ENCODE measurements at regions not wholly inside any gene's neighbourhood (a gene's known extent, or its start where the extent isn't known, plus 50 kb on each side); places are given as distances from the start of the nearest gene placed in this dataset.

DNA sequence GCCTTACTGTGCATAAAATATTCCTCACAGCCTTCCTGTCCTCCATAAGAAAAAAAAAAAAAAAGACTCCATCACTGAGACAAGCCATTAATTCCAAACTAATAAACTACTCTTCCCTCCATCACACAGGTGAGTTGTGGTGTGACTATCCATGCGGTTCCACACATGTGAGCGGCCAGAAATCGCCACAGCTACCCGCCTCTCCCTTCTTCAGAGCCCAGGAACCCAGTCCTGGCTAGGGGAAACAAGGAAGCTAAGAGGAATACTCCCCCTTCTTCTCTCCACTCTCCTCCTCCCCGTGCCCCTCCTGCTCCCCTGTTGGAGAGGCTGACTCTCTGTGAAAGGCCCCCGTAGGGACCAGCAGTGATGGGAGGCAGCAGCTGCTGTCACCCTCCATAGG is 128.6 kb upstream of the ARID1B start:
- DNase-seq, result no peak

DNA sequence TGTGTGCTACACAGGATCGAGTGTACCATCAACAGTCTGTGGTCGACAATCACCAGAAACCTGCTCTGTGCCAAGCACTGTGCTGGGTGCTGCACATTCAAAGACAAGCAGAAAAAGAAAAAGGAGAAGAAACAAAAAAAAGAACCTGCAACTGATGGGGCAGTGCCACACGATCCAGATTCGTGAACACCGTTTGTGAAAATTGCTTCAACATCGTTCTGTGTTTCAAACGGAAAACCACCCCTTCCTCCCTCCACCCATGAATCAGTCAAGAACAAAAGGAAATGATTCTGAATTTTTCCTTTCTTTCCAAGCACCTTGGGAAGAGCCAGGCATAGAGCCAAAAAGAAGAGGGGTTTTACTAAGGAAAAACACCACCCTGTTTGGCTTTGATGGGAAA is 129.2 kb upstream of the ARID1B start:
- no peak for DNase-seq

DNA sequence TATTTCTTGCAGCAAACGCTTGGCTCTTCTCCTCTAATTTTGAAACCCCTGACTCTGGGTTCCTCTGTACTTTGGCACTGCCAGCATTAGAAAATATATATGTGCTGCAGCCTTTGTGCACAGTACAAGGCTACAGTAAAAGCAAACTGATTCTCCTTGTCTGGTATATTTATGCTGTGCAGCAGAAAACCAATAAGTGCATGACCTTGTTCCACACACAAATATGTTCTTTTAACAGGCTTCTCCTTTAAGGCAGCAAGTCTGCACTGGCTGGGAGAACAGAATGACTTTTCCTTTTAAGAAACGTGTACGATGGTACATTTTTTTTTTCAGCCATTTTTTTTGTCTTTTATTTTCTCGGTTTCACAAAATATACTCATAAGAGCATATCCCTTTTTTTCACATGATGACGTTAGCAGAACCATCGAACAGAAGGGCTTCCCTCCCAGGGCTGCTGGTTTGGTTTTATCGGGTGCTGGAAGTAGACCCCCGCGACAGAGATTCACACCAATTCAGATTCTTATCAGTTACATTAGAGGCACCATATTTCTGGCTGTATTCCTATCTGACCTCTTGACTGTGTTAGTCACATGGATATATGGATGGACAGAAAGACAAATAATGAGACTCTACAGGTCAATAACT is 129.9 kb upstream of the ARID1B start:
- DNase-seq, result no peak

DNA sequence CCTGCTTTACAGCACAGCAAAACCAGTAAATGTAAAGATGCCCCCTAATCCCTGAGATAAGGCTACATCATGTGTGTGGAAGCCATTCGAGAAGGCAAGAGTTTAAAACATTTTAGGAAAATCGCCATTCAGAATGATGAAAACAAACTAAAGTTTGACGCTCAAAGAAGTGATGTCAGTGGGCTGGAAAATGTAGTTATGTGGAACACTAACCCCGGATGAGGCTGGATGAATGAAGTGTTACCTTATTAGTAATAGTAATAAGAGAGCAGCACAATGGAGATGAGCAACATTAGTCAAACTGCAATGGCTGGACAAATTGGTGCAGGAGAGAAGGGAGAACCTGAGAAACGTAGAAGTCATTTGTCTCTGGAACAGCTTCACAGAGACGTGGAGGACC is 130.7 kb upstream of the ARID1B start:
- no peak for DNase-seq

DNA sequence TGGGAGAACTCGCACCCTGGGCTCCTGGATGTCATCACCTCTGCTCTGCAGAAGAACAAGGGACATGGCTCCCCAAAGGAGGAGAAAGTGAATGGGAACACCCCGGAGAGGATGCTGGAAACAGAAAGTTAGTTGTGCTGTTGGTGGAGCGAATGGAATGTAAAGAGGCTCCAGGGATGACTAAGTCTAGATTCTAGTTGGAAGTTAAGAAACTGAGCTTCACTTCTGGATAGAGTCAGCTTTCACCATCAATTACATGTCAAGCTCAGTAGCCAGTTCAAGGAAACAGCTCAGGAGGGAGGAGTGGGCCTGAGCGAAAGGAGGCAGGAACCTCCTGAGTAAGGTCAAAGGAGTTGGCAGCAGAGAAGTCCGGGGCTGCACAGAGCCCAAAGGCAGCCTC is 132.1 kb upstream of the ARID1B start:
- DNase-seq, result no peak

DNA sequence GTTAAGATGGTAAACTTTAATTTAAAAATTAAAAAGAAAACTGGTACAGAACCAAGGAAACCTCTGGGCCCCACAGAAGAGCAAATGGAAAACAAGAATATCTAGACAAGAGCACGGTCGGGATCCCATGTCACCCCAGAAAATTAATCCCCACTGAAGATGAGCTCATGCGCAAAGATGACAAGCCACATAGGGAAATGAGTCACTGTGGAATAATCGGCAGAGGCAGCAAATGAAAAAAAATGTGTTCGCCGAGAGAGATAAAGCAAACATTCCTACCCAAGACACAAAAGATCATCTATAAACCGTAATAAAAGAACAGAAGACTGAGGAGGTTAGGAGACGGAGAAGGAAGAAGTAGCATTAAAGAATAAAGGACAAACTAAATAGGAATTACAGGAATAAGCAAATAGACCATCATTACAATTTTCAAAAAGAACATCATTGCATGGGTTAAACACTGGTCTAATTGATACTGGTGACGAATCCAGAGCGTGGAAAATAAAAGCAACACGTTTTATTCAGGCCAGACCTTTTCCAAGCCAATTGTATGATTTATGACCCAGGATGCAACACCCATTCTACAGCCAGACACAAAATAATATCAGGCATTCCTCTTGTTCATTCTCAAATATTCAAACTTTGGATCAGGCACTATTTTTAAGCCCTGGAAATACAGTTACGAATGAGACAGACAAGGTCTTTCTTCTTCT is 138.0 kb upstream of the ARID1B start:
- no peak for DNase-seq

DNA sequence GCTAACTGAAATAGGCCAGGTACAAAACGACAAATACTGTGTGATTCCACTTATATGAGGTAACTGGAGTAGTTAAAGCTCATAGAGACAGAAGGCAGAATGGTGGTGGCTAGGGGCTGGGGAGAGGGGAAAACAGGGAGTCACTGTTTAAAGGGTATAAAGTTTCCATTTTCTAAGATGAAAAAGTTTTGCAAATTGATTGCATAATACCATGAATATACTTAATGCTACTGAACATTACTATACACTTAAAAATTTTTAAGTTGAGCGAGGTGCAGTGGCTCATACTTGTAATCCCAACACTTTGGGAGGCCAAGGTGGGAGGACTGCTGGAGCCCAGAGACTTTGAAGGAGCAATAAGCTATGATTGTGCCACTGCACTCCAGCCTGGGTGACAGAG is 138.6 kb upstream of the ARID1B start:
- DNase-seq, result no peak

DNA sequence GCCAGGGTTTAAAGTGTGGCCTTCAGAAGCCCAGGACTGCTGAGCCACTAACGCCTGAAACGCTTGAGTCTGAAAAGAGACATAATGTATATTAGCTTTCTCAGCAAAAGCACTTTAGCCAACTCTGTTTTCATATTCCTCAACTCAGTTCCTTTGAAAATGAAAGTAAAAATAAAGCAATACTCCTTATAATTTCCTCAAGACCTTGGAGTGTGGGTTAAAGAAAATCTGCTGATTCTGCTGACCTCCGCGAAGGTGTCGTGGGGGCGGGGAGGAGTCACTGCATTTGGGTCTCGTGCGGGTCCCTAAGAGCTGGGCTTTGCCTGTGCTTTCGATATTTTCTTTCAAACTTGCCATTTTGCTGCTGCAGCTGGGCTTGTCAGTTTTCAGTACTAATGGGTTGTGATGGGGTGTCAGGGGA is 142.2 kb upstream of the ARID1B start:
- peak; percentile 2 for DNase-seq

DNA sequence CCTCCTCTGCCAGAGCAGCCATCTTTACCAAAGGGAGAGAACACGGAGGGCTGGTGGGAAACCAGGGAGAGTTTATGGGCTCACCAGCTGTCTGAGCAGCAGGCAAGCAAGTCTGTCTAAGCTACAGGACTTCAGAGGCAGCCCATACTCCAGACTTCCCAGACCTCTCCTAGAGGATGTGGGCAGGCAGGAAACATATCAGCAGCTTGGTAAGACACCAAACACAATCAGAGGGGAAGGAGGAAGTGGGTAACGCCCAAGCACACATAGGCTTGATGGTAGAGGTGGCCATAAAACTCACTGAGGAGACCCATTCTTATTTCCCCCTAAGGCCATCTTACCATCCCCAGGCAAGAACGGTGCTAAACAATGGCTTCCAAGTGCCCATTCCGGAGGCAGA is 143.1 kb upstream of the ARID1B start:
- no peak for DNase-seq

DNA sequence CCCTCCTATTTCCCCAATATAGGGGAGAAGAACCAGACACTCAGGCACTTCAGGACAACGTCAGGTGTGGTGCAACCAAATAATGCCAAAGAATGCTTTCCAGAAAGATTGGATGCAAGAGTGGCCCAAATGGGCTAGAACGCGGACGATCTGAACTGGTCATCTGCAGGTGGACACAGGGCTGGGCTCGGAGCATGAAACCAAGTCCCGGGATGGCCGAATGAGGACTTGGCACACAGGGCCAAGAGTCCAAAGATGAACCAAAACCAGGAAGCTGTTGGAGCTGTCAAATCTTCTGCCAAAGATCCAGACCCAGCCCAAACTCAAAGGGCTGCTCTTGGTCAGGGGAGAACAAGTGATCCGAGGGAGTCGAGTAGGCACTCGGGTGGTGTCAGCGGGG is 143.9 kb upstream of the ARID1B start:
- no peak for DNase-seq

DNA sequence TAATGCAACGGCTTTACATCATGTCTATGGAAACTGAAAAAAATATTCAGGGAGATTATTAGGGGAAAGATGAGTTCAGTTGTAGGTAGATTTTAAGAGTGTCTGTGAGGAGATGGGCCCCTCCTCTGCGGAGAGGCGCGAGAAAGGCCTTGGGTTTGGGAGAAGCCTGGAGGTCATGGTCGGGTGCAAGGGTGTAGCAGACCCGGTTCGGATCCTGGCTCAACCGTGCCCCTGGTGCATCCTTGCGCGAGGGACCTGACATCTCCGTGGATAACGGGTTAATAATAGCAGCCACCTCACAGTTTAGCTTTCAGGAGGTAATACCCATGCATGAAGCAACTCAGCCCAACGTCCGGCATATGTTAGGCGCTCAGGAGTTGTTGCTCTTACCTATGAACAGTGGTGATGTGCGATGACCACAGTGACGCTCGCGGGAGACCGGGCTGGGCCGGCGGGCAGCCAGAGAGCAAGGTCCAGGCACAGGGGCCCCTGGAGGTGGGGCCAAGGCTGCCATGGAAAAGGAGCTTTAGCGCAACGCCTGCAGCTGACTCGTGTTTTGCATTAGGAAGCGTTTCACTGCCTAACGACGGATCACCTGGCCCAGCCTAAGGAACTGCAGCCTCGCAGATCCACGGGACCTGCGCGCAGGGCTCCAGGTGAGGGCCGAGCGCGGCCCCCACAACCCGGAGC is 146.4 kb upstream of the ARID1B start:
- no peak for DNase-seq

DNA sequence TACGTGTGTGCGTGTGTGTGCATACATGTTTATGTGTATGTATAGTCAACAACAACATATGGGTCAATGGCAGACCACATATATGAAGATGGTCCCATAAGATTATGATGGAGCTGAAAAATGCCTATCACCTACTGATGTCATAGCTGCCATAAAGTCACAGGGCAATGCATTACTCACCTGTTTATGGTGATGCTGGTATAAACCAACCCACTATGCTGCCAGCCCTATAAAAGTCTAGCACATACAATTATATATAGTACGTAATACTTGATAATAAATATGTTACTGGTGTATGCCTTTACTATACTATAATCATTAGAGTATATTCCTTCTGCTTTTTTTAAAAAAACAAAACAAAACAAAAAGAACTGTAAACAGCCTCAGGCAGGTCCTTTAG is 148.4 kb upstream of the ARID1B start:
- no peak for DNase-seq

DNA sequence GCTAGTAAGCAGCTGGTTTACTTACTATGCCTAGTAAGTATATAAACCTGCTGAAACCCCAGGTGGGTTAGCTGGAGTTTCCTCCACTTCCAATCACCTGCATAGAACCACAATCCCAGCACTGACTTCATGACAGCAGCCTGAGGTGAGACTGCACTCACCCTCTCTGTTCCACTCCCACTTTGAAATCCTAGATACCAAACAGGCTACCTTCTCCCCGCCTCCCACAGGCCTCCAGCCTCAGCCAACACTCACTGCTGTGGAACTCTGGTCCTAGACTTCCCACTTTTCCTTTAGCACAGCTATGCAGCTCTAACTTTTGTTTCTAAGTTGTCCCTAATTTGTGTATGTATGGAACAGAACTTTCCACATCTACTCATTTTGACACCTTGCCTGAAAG is 149.7 kb upstream of the ARID1B start:
- no peak for DNase-seq

DNA sequence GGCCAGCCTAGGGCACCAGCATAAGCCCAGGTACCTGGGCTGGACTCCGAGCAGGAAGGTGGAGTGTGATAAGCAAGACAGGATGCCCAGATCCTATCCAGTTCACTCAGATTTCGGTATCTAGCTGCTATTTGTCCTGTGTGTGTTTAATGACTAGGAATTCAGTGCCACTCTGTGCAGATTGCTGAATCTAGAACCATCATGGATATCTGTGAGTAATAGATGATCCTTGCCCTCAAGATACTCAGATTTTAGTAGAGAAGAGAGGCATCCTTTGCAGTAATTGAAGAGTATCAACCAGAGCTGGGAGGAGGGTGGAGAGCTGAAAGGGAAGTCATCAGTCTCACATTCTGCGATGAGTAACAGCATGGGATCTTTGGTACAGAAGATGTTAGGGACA is 155.0 kb upstream of the ARID1B start:
- no peak for DNase-seq

DNA sequence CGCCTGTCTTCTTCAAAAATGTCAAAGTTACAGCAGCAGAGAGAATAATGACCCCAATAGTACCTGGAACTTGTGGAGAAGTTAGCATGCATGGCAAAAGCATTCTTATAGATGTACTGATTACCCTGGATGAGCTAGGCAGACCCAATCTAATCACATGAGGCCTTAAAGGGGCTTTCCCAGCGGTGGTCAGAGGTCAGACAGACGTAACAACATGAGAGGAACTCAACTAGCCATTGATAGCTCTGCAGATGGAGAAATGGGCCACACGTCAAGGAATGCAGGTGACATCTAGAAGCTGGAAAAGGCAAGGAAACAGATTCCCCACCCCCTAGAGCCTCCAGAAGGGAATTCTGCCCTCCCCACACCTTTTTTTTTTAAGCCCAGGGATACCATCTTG is 156.8 kb upstream of the ARID1B start:
- no peak for DNase-seq

DNA sequence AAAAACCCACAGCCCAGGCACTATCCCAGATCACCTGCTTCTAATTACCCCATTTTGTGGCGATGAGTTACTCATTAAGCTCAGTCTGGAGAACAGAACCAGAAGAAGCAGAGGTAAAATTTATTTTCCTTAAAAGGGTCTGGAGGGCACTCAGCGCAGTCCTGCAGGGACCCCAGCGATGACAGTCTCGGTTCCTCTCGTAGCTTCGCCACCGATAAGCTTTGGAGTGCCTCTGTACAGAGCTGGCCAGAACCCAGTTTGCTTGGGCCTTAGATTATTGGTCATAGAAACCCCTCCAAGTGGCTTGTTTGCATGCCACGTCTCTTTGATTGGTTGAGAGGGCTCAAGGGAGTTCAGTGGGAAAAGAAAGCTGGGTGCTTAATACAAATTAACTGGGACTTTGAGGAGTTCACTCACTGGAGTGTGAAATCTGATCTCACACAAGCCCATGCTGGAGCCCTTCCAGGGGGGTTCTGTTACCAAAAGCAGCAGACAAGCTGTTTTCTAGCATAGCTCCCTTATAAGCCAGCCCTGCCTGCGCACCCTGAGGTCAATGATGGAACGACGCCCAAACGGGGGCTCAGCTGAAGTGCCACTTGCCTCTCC is 158.5 kb upstream of the ARID1B start:
- DNase-seq, result peak; percentile 18

DNA sequence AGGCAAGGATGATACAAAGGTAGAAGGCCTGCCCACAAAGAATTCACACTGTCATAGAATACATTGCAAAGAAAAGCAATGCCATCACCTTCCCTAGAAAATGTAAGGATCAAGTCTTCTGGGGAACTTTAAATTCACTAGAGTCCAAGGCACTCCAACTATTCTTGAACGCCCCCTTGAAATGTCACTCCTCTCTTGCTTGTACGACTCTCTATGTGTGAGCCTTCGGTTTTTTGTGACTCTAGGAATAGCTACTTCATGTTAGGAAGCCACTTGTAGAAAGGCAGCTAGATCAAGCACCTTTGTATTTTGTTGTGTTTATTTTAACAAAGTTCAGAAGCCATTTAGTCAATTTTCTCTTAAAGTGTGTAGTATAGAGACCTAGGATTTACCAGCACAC is 159.2 kb upstream of the ARID1B start:
- DNase-seq, result no peak

DNA sequence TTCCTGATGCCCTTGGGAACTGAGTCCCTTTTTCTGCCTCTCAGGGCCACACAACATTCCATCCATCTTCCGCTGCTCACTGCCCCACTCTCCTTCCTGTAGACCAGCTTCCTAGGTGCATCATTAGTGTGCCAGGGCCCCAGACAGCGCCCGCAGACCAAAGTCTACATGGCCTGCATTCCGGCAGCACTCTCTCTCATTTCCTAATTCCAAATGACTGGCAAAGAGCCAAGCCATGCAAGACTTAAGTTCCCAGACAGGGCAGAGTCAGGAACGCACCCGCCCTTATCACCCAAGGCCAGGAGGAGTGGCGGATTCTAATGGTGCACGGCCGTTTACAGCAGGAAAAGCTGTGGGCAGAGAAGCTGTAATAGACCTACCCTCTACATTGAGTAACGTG is 159.8 kb upstream of the ARID1B start:
- DNase-seq, result no peak

DNA sequence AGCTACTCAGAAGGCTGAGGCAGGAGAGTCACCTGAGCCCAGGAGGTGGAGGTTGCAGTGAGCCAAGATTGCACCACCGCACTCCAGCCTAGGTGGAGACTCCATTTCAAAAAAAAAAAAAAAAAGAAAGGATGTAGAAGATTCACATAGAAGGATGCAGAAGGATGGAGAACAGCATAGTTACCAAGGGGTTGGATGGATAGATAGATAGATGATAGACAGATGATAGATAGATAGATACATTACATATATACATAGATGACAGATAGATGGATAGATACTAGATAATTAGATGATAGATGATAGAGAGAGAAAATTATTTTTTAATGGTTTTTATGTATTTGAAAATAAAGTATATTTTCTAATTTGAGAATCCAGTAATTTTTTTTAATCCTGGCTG is 160.7 kb upstream of the ARID1B start:
- no peak for DNase-seq

DNA sequence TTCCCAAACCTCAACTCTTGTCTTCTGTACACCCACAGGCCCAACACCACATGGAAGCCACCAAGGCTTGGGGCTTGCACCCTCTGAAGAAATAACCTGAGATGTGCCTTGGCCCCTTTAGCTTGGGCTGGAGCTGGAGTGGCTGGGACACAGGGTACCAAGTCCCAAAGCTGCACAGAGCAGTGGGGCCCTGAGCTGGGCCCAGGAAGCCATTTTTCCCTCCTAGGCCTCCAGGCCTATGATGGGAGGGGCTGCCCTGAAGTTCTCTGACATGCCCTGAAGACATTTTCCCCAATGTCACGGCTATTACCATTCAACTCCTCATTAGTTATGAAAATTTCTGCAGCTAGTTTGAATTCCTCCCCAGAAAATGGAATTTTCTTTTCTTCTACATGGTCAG is 163.2 kb upstream of the ARID1B start:
- DNase-seq, result no peak

DNA sequence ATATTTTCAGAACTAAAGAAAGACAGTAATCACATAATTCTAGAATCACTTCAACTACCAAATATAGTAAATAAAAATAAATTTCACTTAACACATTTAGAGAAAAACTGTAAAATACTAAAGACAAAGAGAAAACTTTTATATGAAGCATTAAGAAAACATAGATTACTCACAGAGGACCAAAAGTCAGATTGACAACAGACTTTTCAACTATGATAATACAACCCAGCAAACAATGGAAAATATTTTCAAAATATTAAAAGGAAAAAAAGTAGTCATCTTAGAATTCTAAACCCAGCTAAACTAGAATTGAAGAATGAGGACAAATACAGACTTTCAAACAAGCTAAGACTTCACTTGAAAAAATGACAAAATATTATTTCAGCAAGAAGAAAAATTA is 164.8 kb upstream of the ARID1B start:
- no peak for DNase-seq

DNA sequence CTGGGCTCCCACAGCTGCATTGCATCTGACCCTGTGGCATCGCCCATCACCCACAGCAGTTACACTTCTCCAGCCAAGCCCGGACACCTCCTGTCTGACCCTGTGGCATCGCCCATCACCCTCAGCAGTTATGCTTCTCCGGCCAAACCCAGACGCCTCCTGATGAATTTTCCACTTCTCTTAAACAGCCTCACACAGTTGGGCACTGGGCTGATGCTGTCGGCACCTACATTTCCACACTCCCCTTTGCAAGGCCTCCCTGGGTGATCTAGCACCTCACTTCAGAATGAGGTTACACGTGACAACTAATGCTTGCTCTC is 175.2 kb upstream of the ARID1B start:
- no peak for DNase-seq

DNA sequence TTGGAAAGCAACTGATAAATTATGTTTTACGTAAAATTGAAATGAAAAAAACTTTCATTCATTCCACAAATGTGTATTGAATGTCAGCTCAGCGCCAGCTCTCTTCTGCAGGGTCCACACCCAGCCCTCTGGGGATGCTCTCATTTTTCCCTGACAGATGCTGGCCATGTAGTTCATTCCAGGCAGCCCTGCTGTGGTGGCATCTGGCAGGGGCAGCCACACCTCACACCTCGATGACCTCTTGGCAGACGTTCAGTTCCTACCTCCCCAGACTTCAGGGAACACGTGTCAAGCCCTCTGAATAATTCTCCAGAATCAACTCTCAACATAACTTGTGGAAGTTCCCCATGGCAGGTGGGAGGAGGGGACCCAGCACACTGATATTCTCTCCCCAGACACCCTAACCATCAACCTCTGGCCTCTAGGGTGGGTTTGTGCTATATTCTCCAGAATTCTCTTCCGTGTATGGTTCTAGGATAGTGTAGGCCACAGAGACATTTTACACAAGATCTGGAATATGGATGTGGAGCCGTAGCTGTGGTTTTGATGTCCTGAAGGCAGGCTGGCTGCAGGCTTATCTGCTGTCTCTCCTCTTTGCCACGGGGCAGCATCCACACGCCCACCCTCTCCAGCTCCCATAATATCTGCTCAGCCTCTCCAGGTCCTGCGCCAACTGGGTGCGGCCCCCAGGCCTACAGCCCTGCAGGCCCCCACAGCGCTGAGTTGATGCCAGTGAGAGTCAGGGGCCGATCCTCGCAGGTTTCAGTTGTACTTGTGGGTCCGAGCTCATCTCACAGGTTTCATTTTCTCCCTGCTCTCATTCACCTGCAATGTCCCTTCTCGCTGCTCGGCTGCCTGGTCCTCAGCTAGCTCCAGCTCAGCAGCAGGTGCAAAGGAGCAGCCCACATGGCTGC is 175.8 kb upstream of the ARID1B start:
- no peak for DNase-seq

Data from skin of body (tissue), 1 donor.